HEK293 (cell line): ENCODE measurements at regions not wholly inside any gene's neighbourhood (a gene's known extent, or its start where the extent isn't known, plus 50 kb on each side); places are given as distances from the start of the nearest gene placed in this dataset.

Source experiments
- CTCF ChIA-PET: fragments of 350-600 bp; formaldehyde crosslinking; extraction: SDS; loops from one replicate; lab custom pipeline; 2021; ENCODE audit warnings: antibody characterized with exemption; lab: Yijun Ruan, JAX
- POLR2A ChIA-PET: fragments of 300-600 bp; formaldehyde crosslinking; extraction: SDS; loops from one replicate; lab custom pipeline; 2020; ENCODE audit warnings: antibody characterized with exemption, inconsistent platforms; lab: Yijun Ruan, JAX
- H3K27ac ChIP-seq: fragments of 200-500 bp; sonication (Bioruptor generic); 2 replicates; pipeline ENCODE4 v1.5.1; 2014; ENCODE audit warnings: low read depth, low read length, control low read depth, inconsistent platforms; ENCODE audit errors: extremely low read depth
- H3K36me3 ChIP-seq, 2 experiments: fragments of 200-500 bp in 1 of 2; sonication (Bioruptor generic) in 1 of 2; 1 replicate in 1 of 2; 2 replicates in 1 of 2; pipeline ENCODE4 v1.5.1; 2014 to 2017; ENCODE audit warnings: inconsistent platforms in 2 of 2, low read length in 2 of 2; ENCODE audit not compliant: control insufficient read depth in 2 of 2, insufficient read depth in 1 of 2
- H3K4me1 ChIP-seq: fragments of 200-500 bp; sonication (Bioruptor generic); 2 replicates; pipeline ENCODE4 v1.5.1; 2014; ENCODE audit warnings: mild to moderate bottlenecking, low read length, inconsistent platforms; ENCODE audit not compliant: control insufficient read depth, insufficient read depth
- H3K4me3 ChIP-seq: 2 replicates; pipeline ENCODE4 v1.5.1; 2011; ENCODE audit warnings: low read depth, mild to moderate bottlenecking, control low read depth, low read length, moderate library complexity
- H3K9me3 ChIP-seq: fragments of 200-500 bp; sonication (Bioruptor generic); 2 replicates; pipeline ENCODE4 v1.5.1; 2014; ENCODE audit warnings: low read depth, low read length, inconsistent platforms; ENCODE audit not compliant: control insufficient read depth, insufficient read depth
- GLI2 ChIP-seq: fragments of 450-650 bp; formaldehyde crosslinking; IDR thresholded peaks from 2 replicates; pipeline ENCODE4; 2017; ENCODE audit warnings: missing biosample characterization, missing genetic modification characterization, low read depth, borderline replicate concordance
- KLF16 ChIP-seq: fragments of 450-650 bp; formaldehyde crosslinking; IDR thresholded peaks from 2 replicates; pipeline ENCODE4 v1.5.1; 2017; ENCODE audit warnings: missing biosample characterization, missing genetic modification characterization
- OSR2 ChIP-seq: fragments of 450-650 bp; formaldehyde crosslinking; IDR thresholded peaks from 2 replicates; pipeline ENCODE4 v1.5.1; 2016; ENCODE audit warnings: missing biosample characterization, missing genetic modification characterization
- SCRT2 ChIP-seq: fragments of 450-650 bp; formaldehyde crosslinking; IDR thresholded peaks from 2 replicates; pipeline ENCODE4 v1.5.1; 2016; ENCODE audit warnings: missing biosample characterization, missing genetic modification characterization
- SP7 ChIP-seq: fragments of 450-650 bp; formaldehyde crosslinking; IDR thresholded peaks from 2 replicates; pipeline ENCODE4 v1.5.1; 2016; ENCODE audit warnings: missing biosample characterization, missing genetic modification characterization
- ZBTB44 ChIP-seq: fragments of 450-650 bp; IDR thresholded peaks from 2 replicates; pipeline ENCODE4 v1.5.1; 2018; ENCODE audit warnings: missing biosample characterization, mild to moderate bottlenecking, missing genetic modification characterization
- ZBTB7A ChIP-seq: fragments of 450-650 bp; formaldehyde crosslinking; IDR thresholded peaks from 2 replicates; pipeline ENCODE4 v1.5.1; 2016; ENCODE audit warnings: low read depth, missing biosample characterization, missing genetic modification characterization
- ZFP37 ChIP-seq: fragments of 450-650 bp; formaldehyde crosslinking; IDR thresholded peaks from 2 replicates; pipeline ENCODE4 v1.5.1; 2016; ENCODE audit warnings: missing biosample characterization, missing genetic modification characterization
- ZIC2 ChIP-seq: fragments of 450-650 bp; formaldehyde crosslinking; IDR thresholded peaks from 2 replicates; pipeline ENCODE4 v1.5.1; 2016; ENCODE audit warnings: missing biosample characterization, missing genetic modification characterization
- ZNF114 ChIP-seq: fragments of 450-650 bp; formaldehyde crosslinking; IDR thresholded peaks from 2 replicates; pipeline ENCODE4 v1.5.0; 2017; ENCODE audit warnings: missing biosample characterization, missing genetic modification characterization
- ZNF292 ChIP-seq: fragments of 450-650 bp; formaldehyde crosslinking; IDR thresholded peaks from 2 replicates; pipeline ENCODE4 v1.5.1; 2016; ENCODE audit warnings: low read depth, missing biosample characterization, missing genetic modification characterization, borderline replicate concordance
- ZNF311 ChIP-seq: fragments of 450-650 bp; formaldehyde crosslinking; IDR thresholded peaks from 2 replicates; pipeline ENCODE4 v1.5.1; 2017; ENCODE audit warnings: missing biosample characterization, missing genetic modification characterization, borderline replicate concordance
- ZNF473 ChIP-seq: fragments of 450-650 bp; formaldehyde crosslinking; IDR thresholded peaks from 2 replicates; pipeline ENCODE4 v1.5.1; 2017; ENCODE audit warnings: missing biosample characterization, missing genetic modification characterization
- ZNF48 ChIP-seq: fragments of 450-650 bp; formaldehyde crosslinking; IDR thresholded peaks from 2 replicates; pipeline ENCODE4 v1.5.1; 2016; ENCODE audit warnings: missing biosample characterization, missing genetic modification characterization
- ZNF488 ChIP-seq: fragments of 450-650 bp; formaldehyde crosslinking; IDR thresholded peaks from 2 replicates; pipeline ENCODE4 v1.5.1; 2016; ENCODE audit warnings: missing biosample characterization, missing genetic modification characterization
- ZNF580 ChIP-seq: fragments of 450-650 bp; formaldehyde crosslinking; IDR thresholded peaks from 2 replicates; pipeline ENCODE4 v1.5.1; 2016; ENCODE audit warnings: missing biosample characterization, missing genetic modification characterization
- ZNF585B ChIP-seq: fragments of 450-650 bp; formaldehyde crosslinking; IDR thresholded peaks from 2 replicates; pipeline ENCODE4 v1.5.1; 2016; ENCODE audit warnings: missing biosample characterization, missing genetic modification characterization
- ZNF621 ChIP-seq: fragments of 450-650 bp; formaldehyde crosslinking; IDR thresholded peaks from 2 replicates; pipeline ENCODE4 v1.5.1; 2017; ENCODE audit warnings: missing biosample characterization, missing genetic modification characterization
- ZNF843 ChIP-seq: fragments of 450-650 bp; formaldehyde crosslinking; IDR thresholded peaks from 2 replicates; pipeline ENCODE4 v1.5.1; 2016; ENCODE audit warnings: missing biosample characterization, missing genetic modification characterization
- ZSCAN23 ChIP-seq: fragments of 450-650 bp; formaldehyde crosslinking; IDR thresholded peaks from 2 replicates; pipeline ENCODE4 v1.5.1; 2016; ENCODE audit warnings: missing biosample characterization, missing genetic modification characterization
- ZSCAN4 ChIP-seq: fragments of 450-650 bp; formaldehyde crosslinking; IDR thresholded peaks from 2 replicates; pipeline ENCODE4 v1.5.1; 2017; ENCODE audit warnings: missing biosample characterization, missing genetic modification characterization

GRCh38 chr16:73172241-73172972, 124.5 kb upstream of the ZFHX3 start (continued):
- TF ChIP-seq ZFP37, result no peak
- no peak for TF ChIP-seq KLF16 (tag by site-specific recombination)
- TF ChIP-seq ZNF580 (tag by site-specific recombination), result 0 out of 2 replicates have a peak, but pooled peaks have one; percentile 9
- TF ChIP-seq ZBTB7A (tag by site-specific recombination), result no peak
- no peak for TF ChIP-seq ZNF311
- no peak for TF ChIP-seq ZNF292
- no peak for TF ChIP-seq GLI2

- Histone ChIP-seq H3K9me3 (no peaks in the 10 kb centered on the region), H3K4me3 (no peak overlapping the region), H3K4me1 (peaks cover 25% of the 10 kb centered on the region), H3K27ac (peak overlapping the region; percentile 85), H3K36me3 (no peaks in the 10 kb centered on the region)
- TF ChIP-seq ZNF473 (tag by site-specific recombination) (no peak), ZSCAN23 (tag by site-specific recombination) (no peak), ZSCAN4 (tag by site-specific recombination) (no peak), GLI2 (no peak), SP7 (tag by site-specific recombination) (no peak), ZNF48 (tag by site-specific recombination) (no peak), ZNF585B (tag by site-specific recombination) (no peak), ZIC2 (no peak), ZNF488 (tag by site-specific recombination) (no peak), ZNF843 (tag by site-specific recombination) (no peak), ZNF114 (tag by site-specific recombination) (no peak), ZNF621 (no peak), ZNF292 (no peak)
- CTCF ChIA-PET, result interaction anchor here (1.0 kb wide), 1 partner anchor 19 kb away, joined by 3 read pairs; no protein-coding TSS in a partner anchor
- POLR2A ChIA-PET, result no interaction called here
Observed at GRCh38 chr16:73171901-73172240, 123.9 kb upstream of the ZFHX3 start.

- peak overlapping the region; percentile 85; the same call in 1 of the 2 replicates for H3K27ac ChIP-seq
Observed at GRCh38 chr16:73171380-73171779, 123.5 kb upstream of the ZFHX3 start.

More at GRCh38 chr16:73171380-73171779, 123.5 kb upstream of the ZFHX3 start:
- ChIA-PET POLR2A (no interaction called here), CTCF (interaction anchor here (1.0 kb wide), 1 partner anchor 46 kb away, joined by 5 read pairs; no protein-coding TSS in a partner anchor)
- TF ChIP-seq SCRT2 (tag by site-specific recombination) (peak; percentile 53; the same call in 1 of the 2 replicates), OSR2 (tag by site-specific recombination) (no peak), ZBTB44 (tag by site-specific recombination) (peak; percentile 75)
- Histone ChIP-seq H3K4me3 (no peak overlapping the region), H3K9me3 (no peaks in the 10 kb centered on the region), H3K4me1 (peaks cover 28% of the 10 kb centered on the region), H3K36me3 (no peaks in the 10 kb centered on the region)
